Limb (tissue), 2 donors: ENCODE measurements at regions not wholly inside any gene's neighbourhood (a gene's known extent, or its start where the extent isn't known, plus 50 kb on each side); places are given as distances from the start of the nearest gene placed in this dataset.

Source experiments
- DNase-seq, 2 donors: peaks; one replicate each; pipeline ENCODE4 v3.0.0-alpha.2; 2016; ENCODE audit errors: extremely low spot score in 2 of 2

DNA sequence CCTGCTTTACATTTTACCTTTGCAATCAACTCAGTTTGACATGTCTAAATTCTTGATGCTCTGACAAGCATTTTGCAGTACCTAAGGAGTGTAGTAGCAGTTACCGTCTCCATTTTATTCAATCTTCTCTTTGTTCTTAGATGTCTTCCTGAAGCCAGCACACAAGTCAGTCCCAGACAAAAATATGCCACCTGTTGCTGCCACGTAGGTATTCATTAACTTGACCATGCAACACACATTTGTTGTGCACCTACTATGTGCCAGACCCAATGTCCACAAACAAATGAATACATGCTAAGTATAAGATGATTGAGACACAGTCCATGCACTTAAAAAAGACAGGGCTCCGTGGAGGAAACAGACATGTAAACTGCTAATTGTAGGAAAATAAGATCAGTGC lies 81.5 kb upstream of the NGF start:
- no peak for DNase-seq

DNA sequence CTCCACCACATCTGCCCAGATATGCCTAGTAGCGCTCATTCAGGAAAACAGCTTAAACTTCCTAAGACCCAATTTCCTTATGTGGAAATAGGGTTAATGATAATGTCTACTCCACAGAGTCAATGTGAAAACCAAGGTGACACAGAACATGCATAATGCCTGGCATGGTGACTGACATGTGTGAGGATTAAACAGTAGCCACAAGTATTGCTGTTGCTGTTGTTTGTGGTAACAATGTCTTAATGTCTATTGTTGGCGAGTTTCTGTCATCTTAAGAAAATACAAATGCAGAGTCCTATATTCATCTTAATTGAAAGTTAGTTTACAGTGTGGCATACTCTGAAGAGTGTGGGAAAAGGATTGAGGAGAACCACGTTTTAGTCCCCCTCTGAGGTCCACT lies 75.6 kb upstream of the NGF start:
- DNase-seq, result no peak

- no peak for DNase-seq
Observed at GRCh38 chr1:115413208-115413607, 75.2 kb upstream of the NGF start.

GRCh38 chr1:115412733-115413132 lies 74.7 kb upstream of the NGF start:
- DNase-seq, result no peak

- DNase-seq, result no peak
Observed at GRCh38 chr1:115412286-115412685, 74.2 kb upstream of the NGF start.

- no peak for DNase-seq
Observed at GRCh38 chr1:115411371-115412063, 73.5 kb upstream of the NGF start.

- no peak for DNase-seq
Observed at GRCh38 chr1:115409094-115410015, 71.3 kb upstream of the NGF start.

DNA sequence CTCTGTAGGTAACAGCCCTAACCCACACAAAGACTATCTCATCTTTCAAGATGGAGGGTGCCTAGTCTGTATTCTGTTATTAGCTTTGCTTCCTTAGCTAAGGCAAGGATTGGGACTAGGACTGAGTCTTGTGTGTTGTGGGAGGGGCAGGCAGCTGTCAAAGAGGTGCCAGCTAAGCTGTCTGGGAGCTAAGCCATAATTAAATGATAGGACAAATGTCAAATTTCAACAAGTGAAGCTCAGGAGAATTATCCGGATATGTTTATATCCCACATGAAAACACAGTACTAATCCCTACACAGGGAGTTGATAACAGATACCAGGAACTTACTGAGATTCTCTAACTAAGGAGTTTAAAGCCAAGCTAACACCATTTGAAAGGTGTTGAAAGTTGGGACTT lies 70.5 kb upstream of the NGF start:
- DNase-seq, result no peak

DNA sequence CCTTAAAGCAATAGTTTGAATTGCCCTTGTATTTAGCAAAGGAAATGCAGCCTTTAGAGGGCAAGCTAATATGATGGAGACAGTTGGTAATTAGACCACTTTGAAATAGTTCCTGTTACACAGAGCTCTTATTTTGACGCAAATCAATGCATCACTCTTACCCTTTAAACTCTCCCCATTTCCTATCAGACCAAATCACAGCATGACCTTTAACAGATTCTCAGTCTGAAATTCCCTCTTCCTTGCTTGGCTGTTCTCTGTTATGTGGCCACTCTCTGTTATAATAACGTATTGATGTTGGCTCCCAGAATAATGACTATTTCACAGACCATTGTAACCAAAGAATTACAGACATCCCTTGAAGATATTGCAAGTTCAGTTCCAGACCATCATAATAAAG lies 66.9 kb upstream of the NGF start:
- no peak for DNase-seq

DNA sequence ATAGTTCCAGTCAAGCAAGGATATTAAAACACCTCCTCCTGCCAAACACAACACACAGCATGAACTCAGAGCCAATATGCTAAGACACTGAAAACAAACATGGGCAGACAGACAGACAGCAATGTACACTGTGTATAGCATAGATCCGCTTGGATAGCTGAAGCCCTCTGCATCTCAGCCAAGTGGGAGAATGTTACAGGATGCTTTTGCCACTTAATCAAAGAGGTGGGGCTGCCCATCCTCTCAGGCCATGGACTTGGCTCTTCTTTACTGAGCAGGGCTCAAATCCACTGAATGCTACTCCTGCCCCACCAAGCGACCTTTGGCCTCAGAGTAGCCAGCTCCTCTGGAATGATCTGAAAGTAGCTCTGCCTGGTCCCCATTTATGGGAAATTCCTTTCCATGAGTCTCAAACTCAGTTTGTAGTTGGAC lies 64.7 kb upstream of the NGF start:
- DNase-seq, result no peak

- no peak for DNase-seq
Observed at GRCh38 chr1:115401676-115402075, 63.6 kb upstream of the NGF start.

GRCh38 chr1:115400891-115401290 lies 62.8 kb upstream of the NGF start:
- DNase-seq, result no peak

DNA sequence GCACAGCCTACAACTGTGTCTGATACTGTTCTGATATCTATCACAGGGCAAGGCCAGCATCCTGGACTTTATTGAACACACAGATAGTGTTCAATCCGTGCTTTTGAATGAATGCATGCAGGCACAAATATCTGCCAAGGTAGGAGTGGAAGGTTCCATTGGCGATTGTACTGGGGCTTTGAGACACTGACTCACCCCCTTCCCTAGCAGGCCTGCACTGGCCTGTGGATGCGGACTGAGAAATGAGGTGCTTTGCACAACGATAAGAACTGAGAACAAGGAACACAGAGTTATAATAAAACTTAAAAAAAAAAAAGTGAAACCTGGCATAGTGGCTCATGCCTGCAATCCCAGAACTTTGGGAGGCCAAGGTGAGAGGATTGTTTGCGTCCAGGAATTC lies 62.4 kb upstream of the NGF start:
- DNase-seq, result no peak

- no peak for DNase-seq
Observed at GRCh38 chr1:115398745-115399144, 60.7 kb upstream of the NGF start.
